GM21526 (cell line): ENCODE measurements at regions not wholly inside any gene's neighbourhood (a gene's known extent, or its start where the extent isn't known, plus 50 kb on each side); places are given as distances from the start of the nearest gene placed in this dataset.
"Not testable (repeated sequence)": the region's sequence is repeated elsewhere in the genome, so short reads cannot be mapped to it uniquely, and the experiment has no call there.

ENCODE experiments used
- ATAC-seq: cut with Tn5 transposase; IDR thresholded peaks from one replicate; pipeline ENCODE4 v1.9.1; 2021; ENCODE audit warnings: moderate library complexity; ENCODE audit not compliant: unreplicated experiment, low FRiP score

GRCh38 chr2:17030047-17030446 lies 364.4 kb upstream of the CYRIA start:
- no peak for ATAC-seq

GRCh38 chr2:17012297-17012696 lies 346.7 kb upstream of the CYRIA start:
- ATAC-seq = no peak

GRCh38 chr2:17010104-17010503 lies 344.5 kb upstream of the CYRIA start:
- ATAC-seq = no peak

- ATAC-seq = no peak
Measured at GRCh38 chr2:17000184-17000482, 334.5 kb upstream of the CYRIA start.

GRCh38 chr2:16999347-17000183 lies 333.9 kb upstream of the CYRIA start:
- no peak for ATAC-seq

GRCh38 chr2:16978301-16978700 lies 312.7 kb upstream of the CYRIA start:
- no peak for ATAC-seq

GRCh38 chr2:16974688-16975087 lies 309.1 kb upstream of the CYRIA start:
- no peak for ATAC-seq

GRCh38 chr2:16973586-16974286 lies 308.1 kb upstream of the CYRIA start:
- ATAC-seq = no peak

- ATAC-seq = no peak
Measured at GRCh38 chr2:16972276-16972675, 306.6 kb upstream of the CYRIA start.

- ATAC-seq = no peak
Measured at GRCh38 chr2:16971722-16972234, 306.1 kb upstream of the CYRIA start.

GRCh38 chr2:16970948-16971347 lies 305.3 kb upstream of the CYRIA start:
- ATAC-seq = not testable (repeated sequence)

- no peak for ATAC-seq
Measured at GRCh38 chr2:16962505-16962904, 296.9 kb upstream of the CYRIA start.

GRCh38 chr2:16960579-16960978 lies 294.9 kb upstream of the CYRIA start:
- peak; percentile 69 for ATAC-seq

- ATAC-seq = no peak
Measured at GRCh38 chr2:16958266-16958665, 292.6 kb upstream of the CYRIA start.

- no peak for ATAC-seq
Measured at GRCh38 chr2:16952805-16953204, 287.2 kb upstream of the CYRIA start.

- ATAC-seq = no peak
Measured at GRCh38 chr2:16952368-16952767, 286.7 kb upstream of the CYRIA start.

- no peak for ATAC-seq
Measured at GRCh38 chr2:16950436-16950835, 284.8 kb upstream of the CYRIA start.

- ATAC-seq = no peak
Measured at GRCh38 chr2:16948710-16949109, 283.1 kb upstream of the CYRIA start.

- ATAC-seq = no peak
Measured at GRCh38 chr2:16948053-16948452, 282.4 kb upstream of the CYRIA start.

- no peak for ATAC-seq
Measured at GRCh38 chr2:16943279-16943958, 277.8 kb upstream of the CYRIA start.

GRCh38 chr2:16940214-16940613 lies 274.6 kb upstream of the CYRIA start:
- ATAC-seq = no peak
